ENCODE measurements at regions not wholly inside any gene's neighbourhood (a gene's known extent, or its start where the extent isn't known, plus 50 kb on each side); places are given as distances from the start of the nearest gene placed in this dataset.

GRCh38 chr7:116421298-116421697 lies 78.2 kb upstream of the CAV2 start:
- Histone ChIP-seq H3K27ac (peak overlapping the region in 2 of 3 donors; percentile 10 to 67), H3K4me1 (peaks cover 4 to 28% of the 10 kb centered on the region in 2 donors), H3K9me3 (no peaks in the 10 kb centered on the region), H3K27me3 (no peaks in the 10 kb centered on the region), H3K36me3 (no peaks in the 10 kb centered on the region), H3K4me3 (replicated peaks in 1 of 3) (no peak overlapping the region)
- DNase-seq = no peak
- intact Hi-C loops (cut with DNase I) = no loop called here
- TF ChIP-seq POLR2A (IDR thresholded peaks at IDR 0.05) = no peak
- TF ChIP-seq CTCF (IDR thresholded peaks at IDR 0.05) = no peak
- 48 to 49% methylated on average over 1 of the region's 1 CpG for WGBS, 2 donors

- Histone ChIP-seq H3K9me3 (no peaks in the 10 kb centered on the region), H3K36me3 (no peaks in the 10 kb centered on the region), H3K4me1 (peaks cover 4 to 22% of the 10 kb centered on the region in 2 donors), H3K4me3 (replicated peaks in 1 of 3) (no peak overlapping the region), H3K27me3 (no peaks in the 10 kb centered on the region), H3K27ac (peak overlapping the region in 2 of 3 donors; percentile 63 to 65)
- TF ChIP-seq CTCF (IDR thresholded peaks at IDR 0.05) (no peak), POLR2A (IDR thresholded peaks at IDR 0.05) (no peak)
- intact Hi-C loops (cut with DNase I) = no loop called here
- no peak for DNase-seq
Observed at GRCh38 chr7:116422683-116423082, 76.9 kb upstream of the CAV2 start.

GRCh38 chr7:116423499-116423898 lies 76.0 kb upstream of the CAV2 start:
- no peaks in the 10 kb centered on the region for H3K36me3 ChIP-seq

GRCh38 chr7:116425647-116426209 lies 73.8 kb upstream of the CAV2 start:
- peaks cover 4 to 20% of the 10 kb centered on the region in 2 donors for H3K4me1 ChIP-seq
- TF ChIP-seq CTCF (IDR thresholded peaks at IDR 0.05) (no peak), POLR2A (IDR thresholded peaks at IDR 0.05) (no peak)
- H3K36me3 ChIP-seq = no peaks in the 10 kb centered on the region
- DNase-seq = no peak
- H3K9me3 ChIP-seq = no peaks in the 10 kb centered on the region
- H3K27me3 ChIP-seq = no peaks in the 10 kb centered on the region
- intact Hi-C loops (cut with DNase I) = no loop called here
- no peak overlapping the region for H3K27ac ChIP-seq
- 87 to 90% methylated on average over 3 of the region's 3 CpGs for WGBS, 2 donors
- no peak overlapping the region for H3K4me3 ChIP-seq (replicated peaks in 1 of 3)

More at GRCh38 chr7:116423499-116423898, 76.0 kb upstream of the CAV2 start:
- intact Hi-C loops (cut with DNase I) = no loop called here
- 37 to 54% methylated on average over 3 of the region's 3 CpGs for WGBS, 2 donors
- no peak for TF ChIP-seq POLR2A (IDR thresholded peaks at IDR 0.05)
- no peak for TF ChIP-seq CTCF (IDR thresholded peaks at IDR 0.05)
- no peak for DNase-seq
- H3K4me1 ChIP-seq = peaks cover 4 to 20% of the 10 kb centered on the region in 2 donors
- no peak overlapping the region for H3K4me3 ChIP-seq (replicated peaks in 1 of 3)
- no peaks in the 10 kb centered on the region for H3K27me3 ChIP-seq
- peak overlapping the region in 2 of 3 donors; percentile 63 to 65 for H3K27ac ChIP-seq
- H3K9me3 ChIP-seq = no peaks in the 10 kb centered on the region

GRCh38 chr7:116426428-116427156 lies 72.9 kb upstream of the CAV2 start:
- Histone ChIP-seq H3K4me3 (replicated peaks in 1 of 3) (no peak overlapping the region), H3K27me3 (no peaks in the 10 kb centered on the region), H3K36me3 (no peaks in the 10 kb centered on the region), H3K4me1 (peaks cover 0 to 20% of the 10 kb centered on the region in 2 donors), H3K27ac (peak overlapping the region in 1 of 3 donors; percentile 17), H3K9me3 (no peaks in the 10 kb centered on the region)
- 58 to 81% methylated on average over 4 of the region's 4 CpGs for WGBS, 2 donors
- no peak for DNase-seq
- intact Hi-C loops (cut with DNase I) = no loop called here
- TF ChIP-seq CTCF (IDR thresholded peaks at IDR 0.05) (no peak), POLR2A (IDR thresholded peaks at IDR 0.05) (no peak)
